ENCODE measurements at regions not wholly inside any gene's neighbourhood (a gene's known extent, or its start where the extent isn't known, plus 50 kb on each side); places are given as distances from the start of the nearest gene placed in this dataset.

- TF ChIP-seq CTCF (IDR thresholded peaks at IDR 0.05 in 2 of 3, conservative IDR thresholded peaks at IDR 0.05 in 1 of 3; ENCODE audit: control insufficient read depth in 2 of 3, extremely low read depth in 1 of 3, insufficient read depth in 1 of 3, low read depth in 3 of 3, low read length in 3 of 3) = no peak
- no peak for TF ChIP-seq TARDBP (IDR thresholded peaks at IDR 0.05; ENCODE audit: borderline replicate concordance)
- no peak for TF ChIP-seq MAX (IDR thresholded peaks at IDR 0.05; ENCODE audit: low read depth, low read length)
- no peak for TF ChIP-seq POLR2AphosphoS5 (IDR thresholded peaks at IDR 0.05; ENCODE audit: low read length)
- no peak for TF ChIP-seq REST (IDR thresholded peaks at IDR 0.05; ENCODE audit: low read depth, low read length)
- no peak for TF ChIP-seq CHD1 (IDR thresholded peaks at IDR 0.05; ENCODE audit: low read depth, low read length)
- TF ChIP-seq ZBTB33 (IDR thresholded peaks at IDR 0.05) = no peak
- TF ChIP-seq NFYB (IDR thresholded peaks at IDR 0.05; ENCODE audit: insufficient read depth, low read depth, low read length) = no peak
- no peak for TF ChIP-seq NRF1 (conservative IDR thresholded peaks at IDR 0.05; ENCODE audit: low read depth, low read length)
- no peak for TF ChIP-seq PAX5 (IDR thresholded peaks at IDR 0.05; ENCODE audit: borderline replicate concordance, low read depth, low read length)
- no peak for TF ChIP-seq EED (IDR thresholded peaks at IDR 0.05; ENCODE audit: low read depth)
- TF ChIP-seq EP300 (IDR thresholded peaks at IDR 0.05; ENCODE audit: borderline replicate concordance in 1 of 2, control insufficient read depth in 1 of 2, low read depth in 2 of 2, low read length in 2 of 2) = no peak
- TF ChIP-seq BCLAF1 (IDR thresholded peaks at IDR 0.05) = no peak
Measured at GRCh38 chr2:215772634-215773563, 240.5 kb downstream of the MREG start.
